UCSD-AML1 (cell line): ENCODE measurements at regions not wholly inside any gene's neighbourhood (a gene's known extent, or its start where the extent isn't known, plus 50 kb on each side); places are given as distances from the start of the nearest gene placed in this dataset.
A peak's percentile ranks its signal among the peaks of the same experiment; 100 is the strongest.

Experiments
- DNase-seq: peaks from one replicate; lab custom pipeline; 2025; ENCODE audit not compliant: unreplicated experiment; lab: John Stamatoyannopoulos, UW

DNA sequence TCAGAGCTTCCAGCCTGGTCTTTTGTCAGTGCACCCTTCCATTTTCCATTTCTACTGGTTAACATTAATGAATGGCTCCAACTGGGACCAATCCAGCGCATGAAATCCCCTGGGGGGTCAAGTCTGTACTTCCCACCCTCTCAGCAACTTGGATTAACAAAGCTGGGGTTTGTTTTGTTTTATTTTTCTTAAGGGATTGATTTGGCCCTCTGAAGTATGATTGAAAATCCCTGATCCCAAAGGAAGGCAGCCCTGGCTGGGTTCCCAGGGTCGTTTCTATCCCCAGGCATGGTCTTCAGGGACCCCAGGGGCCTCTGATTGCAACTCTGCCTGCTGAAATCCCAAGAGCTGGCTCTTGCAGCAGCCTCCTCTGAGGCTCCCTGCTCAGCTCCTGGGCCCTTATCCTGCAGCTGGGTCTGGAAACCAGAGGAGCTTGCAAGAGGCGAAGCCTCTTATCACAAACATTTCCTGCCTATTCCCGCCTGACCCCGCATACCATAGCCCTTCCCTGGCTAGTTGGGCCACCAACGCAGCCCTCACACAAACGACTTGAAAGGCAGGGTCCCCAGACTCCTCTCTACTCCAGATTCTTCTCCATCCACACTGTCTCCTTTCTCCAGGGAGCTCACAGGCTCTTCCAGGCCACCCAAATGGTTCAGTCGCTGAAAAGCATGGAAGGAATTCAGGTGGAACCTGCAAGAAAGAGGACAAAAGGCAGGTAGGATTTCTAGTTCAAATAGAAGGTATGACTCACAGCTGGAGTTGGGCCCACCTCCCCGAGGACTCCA lies 109.7 kb upstream of the PKDCC start:
- DNase-seq, result no peak

DNA sequence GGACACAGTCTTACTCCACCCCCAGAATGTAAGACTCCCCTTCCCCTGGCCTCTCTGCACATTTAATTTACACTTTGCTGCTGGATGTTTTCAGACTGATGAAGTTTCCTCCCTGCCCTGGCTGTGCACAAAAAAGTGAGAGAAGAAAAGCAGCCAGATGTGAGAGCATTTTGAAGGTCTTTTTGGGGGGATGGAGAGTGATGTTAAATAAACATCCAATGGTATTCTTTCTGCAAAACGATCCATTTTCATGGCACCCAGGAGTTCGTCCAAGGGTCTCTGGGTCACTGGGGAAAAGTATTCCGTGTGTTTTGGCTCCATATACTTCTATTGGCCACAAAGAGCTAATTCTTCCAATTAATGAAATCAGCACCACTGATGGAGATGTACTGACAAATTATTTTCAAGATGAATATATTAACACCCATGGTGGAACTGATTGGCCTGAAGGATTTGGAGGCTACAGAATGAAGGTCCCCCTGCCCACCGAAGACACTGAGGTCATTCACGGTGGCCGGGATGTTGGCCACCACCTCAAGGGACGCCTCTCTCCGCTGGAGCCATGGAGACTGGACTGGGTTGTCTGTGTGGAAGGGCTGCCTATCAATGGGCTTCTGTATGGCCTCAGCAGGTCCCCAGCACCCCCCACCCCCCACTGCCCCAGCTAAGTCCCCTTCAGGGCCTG lies 107.6 kb upstream of the PKDCC start:
- no peak for DNase-seq

DNA sequence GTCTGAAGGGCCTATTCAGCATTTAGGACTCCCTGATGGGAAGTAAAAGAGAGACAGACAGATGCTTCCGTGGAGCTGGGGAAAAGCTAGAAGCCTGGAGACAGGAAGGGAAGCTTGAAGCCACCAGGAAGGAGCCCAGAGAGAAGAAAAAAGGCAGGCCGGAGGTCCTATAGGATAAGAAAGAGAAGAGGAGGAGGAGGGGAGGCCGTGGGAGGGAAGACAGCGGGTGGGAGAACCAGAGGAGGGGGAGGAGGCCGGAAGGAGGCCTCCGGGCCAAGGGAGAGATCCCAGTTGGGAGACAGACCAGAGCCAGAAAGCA lies 107.1 kb upstream of the PKDCC start:
- DNase-seq, result no peak

DNA sequence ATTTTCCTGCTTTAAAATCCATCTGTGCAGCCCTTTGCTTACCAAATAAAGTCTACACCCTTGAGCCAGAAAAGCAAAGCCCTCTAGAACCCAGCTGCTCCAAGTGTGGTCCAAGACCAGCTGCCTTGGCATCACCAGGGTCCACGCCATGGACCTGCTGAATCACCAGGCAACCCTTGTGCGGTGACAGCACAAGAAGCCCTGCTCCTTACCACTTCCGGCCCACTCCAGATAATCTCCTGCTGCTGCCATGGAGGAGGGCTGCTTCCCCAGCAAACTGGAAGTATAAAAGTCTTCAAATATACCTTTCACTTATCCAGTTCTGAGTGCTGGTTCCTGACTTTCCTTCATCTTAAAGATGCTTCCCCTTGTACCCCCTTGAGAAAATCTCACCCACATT lies 106.0 kb upstream of the PKDCC start:
- peak; percentile 46 for DNase-seq

- DNase-seq, result no peak
Measured at GRCh38 chr2:41942278-41942677, 105.5 kb upstream of the PKDCC start.

- no peak for DNase-seq
Measured at GRCh38 chr2:41943159-41943558, 104.7 kb upstream of the PKDCC start.

GRCh38 chr2:41944220-41944880 lies 103.5 kb upstream of the PKDCC start:
- DNase-seq, result no peak

DNA sequence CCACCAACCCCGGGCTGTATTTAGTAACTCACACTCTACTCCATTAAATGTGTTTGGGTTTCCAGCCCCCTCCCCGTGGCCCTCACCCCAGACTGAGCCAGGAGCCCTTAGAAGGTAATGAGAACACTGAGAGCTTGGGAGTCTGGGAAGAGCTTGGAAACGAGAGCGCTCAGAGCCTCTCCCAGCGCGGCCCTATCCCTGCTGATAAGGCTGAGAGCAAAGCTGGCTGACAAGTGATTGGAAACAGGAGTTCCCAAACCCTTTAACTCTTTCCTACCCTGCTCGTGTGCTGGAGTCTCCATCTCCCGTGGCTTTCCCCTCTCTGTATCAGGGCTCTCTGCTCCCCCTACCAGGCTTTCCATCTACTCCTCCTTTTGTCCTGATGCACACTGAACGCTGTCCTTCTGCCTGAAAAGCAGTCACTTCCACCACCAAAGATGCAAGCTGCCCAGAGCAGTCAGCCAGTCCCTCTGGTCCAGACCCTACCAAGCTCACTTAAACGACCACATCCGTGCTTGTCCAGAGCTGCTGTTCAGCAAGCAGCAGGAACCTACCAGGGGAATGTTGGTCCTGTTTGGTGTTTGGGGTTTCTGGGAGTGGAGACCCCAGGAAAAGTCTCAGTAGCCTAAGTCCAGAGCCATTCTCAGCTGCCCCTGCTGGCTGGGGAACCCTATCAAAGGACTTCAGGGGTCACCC lies 100.0 kb upstream of the PKDCC start:
- DNase-seq, result no peak

DNA sequence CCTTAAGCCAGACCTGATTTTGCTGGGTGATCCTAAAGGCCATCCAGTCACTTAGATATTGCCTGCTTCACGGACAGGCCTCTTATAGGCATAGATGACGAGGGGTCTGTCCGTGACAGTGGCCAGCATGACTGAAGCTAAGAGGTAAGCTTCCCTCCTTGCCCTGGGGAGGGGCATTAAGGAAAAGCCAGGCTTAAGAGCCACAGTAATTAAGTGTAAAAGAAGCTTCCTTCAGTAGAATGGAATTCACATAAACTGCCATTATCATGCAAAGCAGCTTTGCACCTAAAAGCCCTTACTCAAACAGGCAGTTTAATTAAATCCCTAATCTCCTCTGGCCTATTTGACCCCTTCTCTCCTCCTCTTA lies 99.4 kb upstream of the PKDCC start:
- DNase-seq, result no peak

- no peak for DNase-seq
Measured at GRCh38 chr2:41949091-41949882, 98.5 kb upstream of the PKDCC start.

GRCh38 chr2:41949883-41950665 lies 97.7 kb upstream of the PKDCC start:
- DNase-seq, result no peak

- DNase-seq, result no peak
Measured at GRCh38 chr2:41950666-41950960, 97.2 kb upstream of the PKDCC start.

- DNase-seq, result no peak
Measured at GRCh38 chr2:41954304-41955291, 93.2 kb upstream of the PKDCC start.

DNA sequence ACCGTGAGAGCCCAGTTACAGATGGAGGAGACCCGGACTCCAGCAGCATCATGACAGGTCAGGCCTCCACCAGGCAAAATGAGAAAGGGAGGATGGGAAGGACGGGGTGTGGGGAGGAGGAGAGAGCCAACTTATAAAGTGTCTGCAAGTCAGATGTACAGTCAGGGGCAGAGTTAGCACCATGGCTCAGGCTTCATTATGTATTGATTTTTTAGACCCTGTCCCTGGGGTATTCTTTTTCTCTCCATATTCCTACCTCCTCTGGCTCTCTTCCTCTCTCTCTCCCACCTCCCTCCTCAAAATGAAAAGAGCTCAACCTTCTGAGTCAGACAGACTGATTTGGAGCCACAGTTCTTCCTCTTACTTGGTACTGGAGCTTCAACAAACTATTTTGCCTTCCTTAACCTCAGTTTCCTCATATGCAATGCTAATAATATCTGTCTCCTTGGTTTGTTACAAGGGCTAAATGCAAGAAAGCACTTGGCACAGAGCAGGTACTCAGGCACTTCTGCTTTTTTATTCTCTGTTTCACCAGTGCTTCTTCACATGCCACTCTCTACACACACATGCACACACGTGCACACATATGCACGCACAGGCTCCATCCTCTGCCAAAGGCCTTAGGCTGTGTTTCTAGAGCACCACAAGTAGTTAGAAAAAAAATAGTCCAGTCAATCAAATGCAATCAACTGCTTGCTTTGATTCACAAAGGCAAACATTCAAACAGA lies 92.3 kb upstream of the PKDCC start:
- no peak for DNase-seq

DNA sequence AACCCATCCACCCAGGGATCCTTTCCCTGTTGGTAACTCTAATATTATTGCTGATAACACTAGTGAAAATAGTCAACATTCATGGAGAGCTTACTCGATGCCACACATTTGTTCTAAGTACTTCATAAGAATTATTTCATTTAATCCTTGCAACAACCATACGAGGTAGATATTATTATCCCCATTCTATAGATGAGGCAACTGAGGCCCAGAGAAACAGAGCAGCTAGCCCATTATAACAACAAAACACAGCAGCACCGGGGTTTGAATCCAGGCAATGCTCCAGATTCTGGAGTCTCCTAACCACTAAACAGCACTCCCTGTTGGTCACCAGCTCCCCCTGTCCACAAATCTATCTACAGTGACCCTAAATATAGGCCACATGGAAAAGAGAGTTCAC lies 90.4 kb upstream of the PKDCC start:
- DNase-seq, result no peak

DNA sequence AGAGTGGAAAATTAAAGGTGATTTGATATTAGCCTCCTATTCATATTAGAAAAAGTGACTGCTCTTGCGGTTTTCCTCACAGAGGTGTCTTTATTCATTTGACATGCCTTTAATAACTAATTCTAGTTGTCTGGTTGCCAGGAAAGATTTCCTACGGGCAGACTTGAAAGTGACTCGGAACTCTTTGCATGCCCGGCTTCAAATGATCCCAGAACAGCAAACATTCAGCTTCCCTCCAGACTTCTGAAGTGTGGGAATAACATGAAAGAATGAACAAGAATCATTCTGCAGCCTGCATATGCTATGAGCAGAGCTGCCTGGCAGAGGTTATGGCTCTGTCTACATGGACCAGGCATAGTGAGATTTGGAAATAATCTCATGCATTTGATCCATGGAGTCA lies 89.6 kb upstream of the PKDCC start:
- DNase-seq, result no peak

GRCh38 chr2:41958775-41959174 lies 89.0 kb upstream of the PKDCC start:
- DNase-seq, result no peak

- DNase-seq, result no peak
Measured at GRCh38 chr2:41959760-41960159, 88.1 kb upstream of the PKDCC start.
